B cell (primary cell): ENCODE measurements at regions not wholly inside any gene's neighbourhood (a gene's known extent, or its start where the extent isn't known, plus 50 kb on each side); places are given as distances from the start of the nearest gene placed in this dataset.

Source experiments
- CTCF ChIP-seq: fragments of 200-600 bp; IDR thresholded peaks from one replicate; pipeline ENCODE4 v1.8.0; 2022; ENCODE audit warnings: antibody characterized with exemption, mild to moderate bottlenecking
- EZH2 ChIP-seq: IDR thresholded peaks from 2 replicates; pipeline ENCODE4 v1.6.1; 2012; ENCODE audit warnings: borderline replicate concordance, low read depth, mild to moderate bottlenecking, moderate library complexity, low read length; ENCODE audit not compliant: insufficient read depth, poor library complexity, severe bottlenecking

- TF ChIP-seq CTCF (no peak), EZH2 (no peak)
These were observed 261.4 kb upstream of the C1orf174 start for GRCh38 chr1:4161366-4162006.
